LHCN-M2 (cell line): ENCODE measurements at regions not wholly inside any gene's neighbourhood (a gene's known extent, or its start where the extent isn't known, plus 50 kb on each side); places are given as distances from the start of the nearest gene placed in this dataset.
"Not testable (repeated sequence)": the region's sequence is repeated elsewhere in the genome, so short reads cannot be mapped to it uniquely, and the experiment has no call there.

ENCODE experiments used
- DNase-seq: peaks from one replicate; pipeline ENCODE4 v3.0.0-alpha.2; 2012; ENCODE audit warnings: low read depth

DNA sequence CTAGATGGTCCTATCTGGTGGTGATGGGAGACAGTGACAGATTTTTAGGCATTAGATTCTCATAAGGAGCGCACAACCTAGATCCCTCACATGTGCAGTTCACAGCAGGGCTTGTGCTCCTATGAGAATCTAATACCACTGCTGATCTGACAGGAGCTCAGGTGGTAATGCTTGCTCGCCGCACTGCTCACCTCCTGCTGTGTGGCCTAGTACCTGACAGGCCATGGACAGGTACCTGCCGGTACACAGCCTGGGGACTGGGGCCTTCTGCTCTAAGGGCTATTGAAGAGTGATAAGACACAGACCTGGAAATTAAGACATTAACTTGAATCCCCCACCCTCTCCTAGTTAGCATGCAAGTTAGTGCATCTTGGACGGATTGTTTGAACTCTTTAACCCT, 64.4 kb downstream of the KLRB1 start:
- not testable (repeated sequence) for DNase-seq

DNA sequence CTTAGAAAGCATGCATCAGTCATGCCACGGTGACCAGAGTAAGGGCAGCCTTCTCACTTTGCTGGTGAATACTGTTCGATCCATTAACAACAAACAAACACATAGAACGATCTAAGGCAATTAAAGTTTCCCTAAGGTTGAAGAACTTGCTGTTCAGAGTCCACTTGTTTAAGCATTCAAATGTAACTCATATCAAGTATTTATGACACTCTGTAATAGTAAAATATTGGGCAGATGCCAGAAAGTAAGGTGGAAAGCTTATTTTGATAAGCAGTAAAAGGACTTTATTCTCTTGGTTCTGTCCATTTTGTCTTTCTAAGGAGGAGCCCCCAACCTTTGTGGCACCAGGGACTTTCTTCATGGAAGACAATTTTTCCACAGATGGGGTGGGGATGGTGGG, 64.9 kb downstream of the KLRB1 start:
- DNase-seq: not testable (repeated sequence)

GRCh38 chr12:9515925-9516324, 91.8 kb downstream of the KLRB1 start:
- DNase-seq: not testable (repeated sequence)

GRCh38 chr12:9512695-9513094, 95.0 kb downstream of the KLRB1 start:
- DNase-seq: not testable (repeated sequence)

DNA sequence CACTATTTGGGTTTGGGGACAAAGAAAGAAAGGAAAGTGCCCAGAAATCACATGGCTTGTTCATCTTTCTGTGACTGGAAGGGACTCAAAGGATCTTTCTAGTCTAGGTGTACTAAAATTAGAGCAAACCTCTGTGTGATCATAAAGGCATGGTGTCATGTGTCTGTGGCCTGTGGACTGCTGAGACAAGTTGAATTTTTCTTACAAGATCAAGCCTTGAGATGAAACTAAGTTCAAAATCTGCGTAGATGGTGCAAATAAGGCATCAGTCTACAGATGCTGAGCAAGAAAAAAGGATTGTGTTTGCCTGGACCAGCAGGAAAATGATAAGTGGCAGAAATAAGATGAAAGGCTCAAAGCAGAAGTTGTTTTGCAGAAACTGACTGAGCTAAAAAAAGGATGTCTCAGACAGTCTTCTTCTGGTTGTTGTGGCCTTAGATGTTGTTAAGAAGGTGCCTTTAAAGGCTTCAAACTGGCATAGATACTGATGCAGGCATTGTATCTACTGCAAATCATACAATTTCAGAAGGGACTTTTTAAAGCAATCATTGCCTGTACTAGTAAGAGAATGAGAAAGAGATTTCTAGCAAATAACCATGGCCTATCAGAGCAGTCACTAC, 97.2 kb downstream of the KLRB1 start:
- DNase-seq: not testable (repeated sequence)

GRCh38 chr12:9509464-9510161, 98.1 kb downstream of the KLRB1 start:
- no peak for DNase-seq

DNA sequence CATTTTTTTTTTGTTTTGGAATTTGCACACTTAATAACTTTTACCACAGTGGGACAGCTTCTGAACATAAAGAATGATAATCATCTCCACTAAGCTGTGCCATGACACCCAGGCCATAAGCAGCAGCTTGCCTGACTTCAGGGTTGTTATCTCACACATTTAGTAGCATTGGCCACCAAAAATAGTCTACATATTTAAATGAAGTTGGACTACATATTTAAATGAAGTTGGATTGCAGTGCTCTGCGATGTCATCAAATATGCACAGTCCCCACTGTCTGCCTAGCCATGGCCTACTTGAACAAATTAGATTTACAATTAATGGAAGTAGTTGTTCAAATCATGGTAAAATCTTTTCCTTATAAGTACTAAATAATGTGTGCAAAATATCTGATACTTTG, 101.0 kb downstream of the KLRB1 start:
- DNase-seq: no peak

GRCh38 chr12:9503384-9503783, 104.3 kb downstream of the KLRB1 start:
- not testable (repeated sequence) for DNase-seq

DNA sequence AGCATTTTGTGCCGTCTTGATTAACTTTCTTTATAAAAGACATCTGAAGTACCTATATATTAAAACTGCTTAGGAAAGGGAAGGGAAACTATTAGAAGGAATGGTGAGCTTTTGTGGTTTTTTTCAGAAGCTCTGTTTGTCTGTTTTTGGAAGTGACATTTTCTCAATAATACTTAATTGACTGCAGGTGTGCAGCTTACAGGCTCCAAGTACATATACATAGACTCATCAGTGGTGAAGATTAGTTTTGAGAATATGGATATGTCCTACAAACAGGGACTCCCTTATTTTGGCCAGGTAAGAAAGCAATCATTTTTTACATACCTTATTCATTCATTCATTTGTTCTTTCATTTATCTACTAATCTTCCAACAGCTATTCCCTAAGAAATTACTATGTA, 104.9 kb downstream of the KLRB1 start:
- DNase-seq: not testable (repeated sequence)

DNA sequence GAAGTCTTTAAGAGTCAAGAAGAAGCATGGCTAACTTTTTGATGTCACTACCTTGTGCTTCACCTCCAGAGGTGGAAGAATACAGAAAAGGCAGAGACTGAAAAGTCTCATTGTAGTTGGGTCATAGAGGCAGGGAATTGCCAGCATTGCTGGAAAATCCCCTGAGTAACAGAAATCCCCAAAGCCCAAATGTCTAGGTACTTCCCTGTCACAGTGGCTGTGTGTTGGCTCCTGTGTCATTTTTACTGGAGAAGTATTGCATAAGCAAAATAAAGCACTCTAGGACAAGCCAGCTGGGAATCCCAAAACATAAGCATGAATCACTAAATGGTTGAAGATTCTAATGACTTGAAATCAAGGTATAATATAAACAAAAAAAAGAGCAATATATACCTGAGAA, 114.4 kb downstream of the KLRB1 start:
- not testable (repeated sequence) for DNase-seq

GRCh38 chr12:9481289-9481688, 126.4 kb downstream of the KLRB1 start:
- not testable (repeated sequence) for DNase-seq

- not testable (repeated sequence) for DNase-seq
Observed at GRCh38 chr12:9474197-9474596, 133.5 kb downstream of the KLRB1 start.

- not testable (repeated sequence) for DNase-seq
Observed at GRCh38 chr12:9473638-9474037, 134.1 kb downstream of the KLRB1 start.

GRCh38 chr12:9471501-9471900, 136.2 kb downstream of the KLRB1 start:
- not testable (repeated sequence) for DNase-seq

DNA sequence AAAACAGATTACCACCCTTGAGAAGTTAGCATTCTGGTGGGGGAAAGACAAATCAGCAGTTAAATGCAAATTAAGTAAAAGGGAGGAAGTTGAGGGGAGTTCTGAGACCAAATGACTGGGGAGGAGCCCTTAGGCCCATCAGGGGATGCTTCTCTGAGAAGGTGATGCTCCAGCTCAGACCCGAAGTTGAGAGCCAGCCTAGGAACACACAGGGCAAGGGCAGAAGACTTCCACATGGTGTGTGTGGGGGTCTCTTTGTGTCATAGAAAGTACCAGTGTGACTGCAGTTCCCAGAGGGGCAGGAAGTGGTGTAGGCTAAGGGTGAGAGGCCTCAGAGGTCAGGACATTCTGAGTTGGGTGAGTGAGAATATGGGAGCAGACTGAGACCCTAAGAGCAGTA, 137.3 kb downstream of the KLRB1 start:
- not testable (repeated sequence) for DNase-seq

DNA sequence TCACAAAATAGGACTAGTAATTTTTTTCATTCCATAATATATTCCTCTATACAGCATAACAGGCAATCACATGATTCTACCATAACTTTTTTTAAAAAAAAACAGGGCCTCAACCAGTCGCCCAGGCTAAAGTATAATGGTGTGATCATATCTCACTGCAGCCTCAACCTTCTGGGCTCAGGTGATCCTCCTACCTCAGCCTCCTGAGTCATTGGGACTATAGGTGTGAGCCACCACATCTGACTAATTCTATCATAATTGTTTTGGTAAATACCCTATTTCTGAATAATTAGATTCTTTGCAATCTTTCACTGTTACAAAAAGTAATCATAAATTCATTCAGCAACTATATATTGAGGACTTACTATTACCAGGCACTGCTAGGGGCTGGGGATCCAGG, 137.8 kb downstream of the KLRB1 start:
- DNase-seq: not testable (repeated sequence)

- DNase-seq: not testable (repeated sequence)
Observed at GRCh38 chr12:9469463-9469862, 138.3 kb downstream of the KLRB1 start.

GRCh38 chr12:9468998-9469397, 138.7 kb downstream of the KLRB1 start:
- not testable (repeated sequence) for DNase-seq

GRCh38 chr12:9468144-9468543, 139.6 kb downstream of the KLRB1 start:
- not testable (repeated sequence) for DNase-seq

DNA sequence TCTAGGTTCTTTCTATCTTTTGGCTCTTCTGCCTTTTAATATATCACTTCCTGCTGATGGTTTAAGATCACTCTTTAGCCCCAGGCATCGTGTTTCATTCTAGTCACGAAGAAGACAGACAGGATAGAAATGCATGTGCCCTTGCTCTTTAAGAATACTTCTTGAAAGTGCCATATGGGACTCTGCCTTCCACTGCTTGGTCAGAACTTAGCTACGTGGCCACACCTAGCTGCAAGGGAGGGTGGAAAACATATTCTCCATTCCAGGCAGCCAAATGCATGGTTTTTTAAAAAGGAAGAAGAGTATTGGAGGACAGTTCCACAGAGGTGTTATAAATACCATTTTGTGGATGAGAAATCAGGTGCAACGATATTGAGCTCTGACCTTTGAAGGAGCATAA, 143.3 kb downstream of the KLRB1 start:
- DNase-seq: no peak

DNA sequence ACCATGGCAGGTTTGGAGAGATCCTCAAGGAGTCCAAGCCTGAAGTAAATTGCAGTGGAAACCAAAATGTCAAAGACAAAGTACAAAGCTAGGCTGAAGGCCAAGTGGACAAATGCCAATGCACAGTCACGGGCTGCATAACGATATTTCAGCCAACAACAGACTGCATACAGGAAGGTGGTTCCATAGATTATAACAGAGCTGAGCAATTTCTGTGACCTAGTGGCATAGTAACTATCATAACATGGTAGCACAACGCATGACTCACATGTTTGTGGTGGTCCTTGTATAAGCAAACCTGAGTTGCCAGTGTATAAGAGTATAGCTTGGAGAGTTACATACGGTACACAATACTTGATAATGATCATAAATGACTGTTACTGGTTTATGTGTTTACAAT, 152.2 kb downstream of the KLRB1 start:
- not testable (repeated sequence) for DNase-seq

- DNase-seq: not testable (repeated sequence)
Observed at GRCh38 chr12:9454021-9454420, 153.7 kb downstream of the KLRB1 start.

DNA sequence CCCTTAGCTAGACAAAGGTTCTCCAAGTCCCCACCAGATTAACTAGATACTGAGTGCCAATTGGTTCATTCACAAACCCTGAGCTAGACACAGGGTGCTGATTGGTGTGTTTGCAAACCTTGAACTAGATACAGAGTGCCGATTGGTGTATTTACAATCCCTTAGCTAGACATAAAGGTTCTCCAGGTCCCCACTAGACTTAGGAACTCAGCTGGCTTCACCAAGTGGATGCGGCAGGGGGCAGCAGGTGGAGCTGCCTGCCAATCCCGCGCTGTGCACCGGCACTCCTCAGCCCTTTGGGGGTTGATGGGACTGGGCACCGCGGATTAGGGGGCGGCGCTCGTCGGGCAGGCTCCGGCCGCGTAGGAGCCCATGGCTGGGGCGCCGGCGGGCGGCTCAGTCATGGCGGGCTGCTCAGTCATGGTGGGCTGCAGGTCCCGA, 157.6 kb downstream of the KLRB1 start:
- DNase-seq: not testable (repeated sequence)
